MM.1S (cell line): ENCODE measurements at regions not wholly inside any gene's neighbourhood (a gene's known extent, or its start where the extent isn't known, plus 50 kb on each side); places are given as distances from the start of the nearest gene placed in this dataset.

Experiments used
- EZH2 ChIP-seq: fragments of 300-600 bp; sonication (generic); optimal IDR thresholded peaks from 2 replicates; pipeline ENCODE3; 2017; ENCODE audit warnings: low read depth, mild to moderate bottlenecking, antibody characterized with exemption, low read length, mixed read lengths
- TF ChIP-seq, protein P1 (sequence below): fragments of 300-600 bp; sonication (generic); IDR thresholded peaks from 2 replicates; pipeline ENCODE4 v1.5.1; 2016; ENCODE audit warnings: antibody characterized with exemption, low read length, mixed read lengths

DNA sequence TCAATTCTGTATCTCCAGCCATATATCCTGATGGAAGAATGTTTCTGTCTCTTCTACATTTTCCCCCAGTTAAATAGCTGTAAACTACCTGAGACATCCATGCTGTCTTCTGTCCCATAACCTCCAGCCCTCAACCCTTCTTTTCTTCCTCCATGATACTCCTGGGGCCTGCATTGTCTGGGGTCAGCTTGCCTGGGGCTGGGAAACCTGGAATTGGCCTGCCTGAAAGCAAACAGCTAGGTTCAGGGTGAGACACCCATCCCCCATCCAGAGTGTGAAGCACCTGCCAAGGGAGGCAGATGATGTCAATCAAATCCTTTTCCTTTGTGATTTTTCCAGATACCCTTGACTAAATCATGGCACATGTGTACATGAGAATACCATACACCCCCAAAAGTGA is 313.7 kb upstream of the MGAT5 start:
- TF ChIP-seq, protein P1, sequence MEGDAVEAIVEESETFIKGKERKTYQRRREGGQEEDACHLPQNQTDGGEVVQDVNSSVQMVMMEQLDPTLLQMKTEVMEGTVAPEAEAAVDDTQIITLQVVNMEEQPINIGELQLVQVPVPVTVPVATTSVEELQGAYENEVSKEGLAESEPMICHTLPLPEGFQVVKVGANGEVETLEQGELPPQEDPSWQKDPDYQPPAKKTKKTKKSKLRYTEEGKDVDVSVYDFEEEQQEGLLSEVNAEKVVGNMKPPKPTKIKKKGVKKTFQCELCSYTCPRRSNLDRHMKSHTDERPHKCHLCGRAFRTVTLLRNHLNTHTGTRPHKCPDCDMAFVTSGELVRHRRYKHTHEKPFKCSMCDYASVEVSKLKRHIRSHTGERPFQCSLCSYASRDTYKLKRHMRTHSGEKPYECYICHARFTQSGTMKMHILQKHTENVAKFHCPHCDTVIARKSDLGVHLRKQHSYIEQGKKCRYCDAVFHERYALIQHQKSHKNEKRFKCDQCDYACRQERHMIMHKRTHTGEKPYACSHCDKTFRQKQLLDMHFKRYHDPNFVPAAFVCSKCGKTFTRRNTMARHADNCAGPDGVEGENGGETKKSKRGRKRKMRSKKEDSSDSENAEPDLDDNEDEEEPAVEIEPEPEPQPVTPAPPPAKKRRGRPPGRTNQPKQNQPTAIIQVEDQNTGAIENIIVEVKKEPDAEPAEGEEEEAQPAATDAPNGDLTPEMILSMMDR = no peak
- no peak for TF ChIP-seq EZH2
